Transverse colon (tissue), 4 donors: ENCODE measurements at regions not wholly inside any gene's neighbourhood (a gene's known extent, or its start where the extent isn't known, plus 50 kb on each side); places are given as distances from the start of the nearest gene placed in this dataset.

Experiments used
- DNase-seq: peaks from one replicate; pipeline ENCODE4 v3.0.0-alpha.2; 2019
- H3K27ac ChIP-seq, 4 donors: fragments of 200-600 bp; sonication (generic); 2 replicates each; pipeline ENCODE4 v1.5.1; 2016 to 2018; ENCODE audit warnings: inconsistent platforms in 4 of 4
- H3K27me3 ChIP-seq: fragments of 200-600 bp; sonication (generic); 2 replicates; pipeline ENCODE4 v1.5.1; 2017; ENCODE audit warnings: inconsistent platforms
- H3K36me3 ChIP-seq, 4 donors: fragments of 200-600 bp; sonication (generic); 2 replicates each; pipeline ENCODE4 v1.5.1; 2017 to 2019; ENCODE audit warnings: inconsistent platforms in 4 of 4
- H3K4me1 ChIP-seq, 4 donors: fragments of 200-600 bp; sonication (generic); 2 replicates each; pipeline ENCODE4 v1.5.1; 2017 to 2020; ENCODE audit warnings: inconsistent platforms in 4 of 4
- H3K4me3 ChIP-seq, 4 donors: fragments of 200-600 bp; sonication (generic); 1 replicate in 1 of 4; 2 replicates in 3 of 4; pipeline versions ENCODE4 v1.5.1 to v1.6.1; 2017 to 2019; ENCODE audit warnings: inconsistent platforms in 4 of 4
- H3K9me3 ChIP-seq, 2 donors: fragments of 200-600 bp; sonication (generic); 2 replicates each; pipeline ENCODE4 v1.5.1; 2017 to 2019; ENCODE audit warnings: inconsistent platforms in 2 of 2
- CTCF ChIP-seq, 5 experiments: fragments of 200-600 bp in 3 of 5; fragments of 450-650 bp in 2 of 5; sonication (generic) in 3 of 5; IDR thresholded peaks; 1 replicate in 2 of 5; 2 replicates in 3 of 5; pipeline ENCODE4 v1.5.1; 2016 to 2017; ENCODE audit warnings: antibody characterized with exemption in 5 of 5, inconsistent platforms in 3 of 5, mild to moderate bottlenecking in 2 of 5, moderate library complexity in 1 of 5
- EP300 ChIP-seq: sonication (generic); formaldehyde crosslinking; IDR thresholded peaks from one replicate; pipeline ENCODE4 v1.6.1; 2017; ENCODE audit warnings: antibody characterized with exemption, low read depth
- POLR2A ChIP-seq: fragments of 450-650 bp; IDR thresholded peaks from one replicate; pipeline ENCODE4 v1.6.1; 2016; ENCODE audit warnings: antibody characterized with exemption, mild to moderate bottlenecking, moderate library complexity
- POLR2AphosphoS5 ChIP-seq, 3 donors: sonication (generic); formaldehyde crosslinking; IDR thresholded peaks; one replicate each; pipeline ENCODE4 v1.6.1; 2016; ENCODE audit warnings: antibody characterized with exemption in 3 of 3
- WGBS, 2 donors: methylation state at CpG; one replicate each; pipeline ENCODE4 v1.1.5; 2018; ENCODE audit warnings: low coverage in 1 of 2; 5-methylcytosine and 5-hydroxymethylcytosine counted together
- in situ Hi-C, 4 donors: fragments of 200-750 bp; cut with MboI; loops; one replicate each; pipeline versions ENCODE4 v1.15.0 to v1.15.1; 2017; ENCODE audit warnings: low sequenced_read_pairs in 3 of 4, low pct_ligation_motif_present in 1 of 4, low pct_unique_long_range_greater_than_20kb in 1 of 4
- intact Hi-C: fragments of 100-400 bp; cut with DNase I; formaldehyde crosslinking; loops from one replicate; pipeline ENCODE4 v1.15.1; 2023; ENCODE audit warnings: low total_unique reads

- H3K27ac ChIP-seq = no peak overlapping the region
- WGBS, 2 donors = 84% methylated on average over 5 of the region's 5 CpGs; no CpG with 5 or more reads in 1 of the 2 donors
- no peaks in the 10 kb centered on the region for H3K9me3 ChIP-seq
- no peak overlapping the region for H3K4me3 ChIP-seq
- no peaks in the 10 kb centered on the region for H3K36me3 ChIP-seq
- in situ Hi-C loops (no loop called here), intact Hi-C loops (no loop called here)
- H3K27me3 ChIP-seq = no peaks in the 10 kb centered on the region
- no peak for DNase-seq
- no peaks in the 10 kb centered on the region for H3K4me1 ChIP-seq
- TF ChIP-seq POLR2A = no peak
- TF ChIP-seq EP300 = no peak
- TF ChIP-seq CTCF (IDR thresholded peaks at IDR 0.05) = no peak
- TF ChIP-seq POLR2AphosphoS5 (IDR thresholded peaks at IDR 0.05) = no peak
These were observed 153.5 kb upstream of the PJA1 start for GRCh38 chrX:69318651-69319340.

GRCh38 chrX:69317721-69318120 is 152.5 kb upstream of the PJA1 start:
- no peak overlapping the region for H3K27ac ChIP-seq
- 24% methylated on average over 2 of the region's 2 CpGs; no CpG with 5 or more reads in 1 of the 2 donors for WGBS, 2 donors
- intact Hi-C loops (no loop called here), in situ Hi-C loops (no loop called here)
- H3K4me1 ChIP-seq = no peaks in the 10 kb centered on the region
- H3K9me3 ChIP-seq = no peaks in the 10 kb centered on the region
- H3K4me3 ChIP-seq = no peak overlapping the region
- no peaks in the 10 kb centered on the region for H3K27me3 ChIP-seq
- DNase-seq = no peak
- H3K36me3 ChIP-seq = no peaks in the 10 kb centered on the region
- no peak for TF ChIP-seq POLR2AphosphoS5 (IDR thresholded peaks at IDR 0.05)
- no peak for TF ChIP-seq EP300
- no peak for TF ChIP-seq CTCF (IDR thresholded peaks at IDR 0.05)
- TF ChIP-seq POLR2A = no peak

GRCh38 chrX:69314436-69315348 is 149.4 kb upstream of the PJA1 start:
- in situ Hi-C loops = no loop called here
- H3K27ac ChIP-seq = no peak overlapping the region
- H3K4me3 ChIP-seq = no peak overlapping the region
- DNase-seq = no peak
- no peaks in the 10 kb centered on the region for H3K27me3 ChIP-seq
- 52% methylated on average over 20 of the region's 20 CpGs; no CpG with 5 or more reads in 1 of the 2 donors for whole genome bisulfite sequencing, 2 donors
- no peaks in the 10 kb centered on the region for H3K36me3 ChIP-seq
- intact Hi-C loops = no loop called here
- no peaks in the 10 kb centered on the region for H3K4me1 ChIP-seq
- TF ChIP-seq EP300 = no peak
- no peak for TF ChIP-seq CTCF (IDR thresholded peaks at IDR 0.05)
- H3K9me3 ChIP-seq = no peaks in the 10 kb centered on the region

- TF ChIP-seq EP300 (no peak), POLR2AphosphoS5 (IDR thresholded peaks at IDR 0.05) (no peak), POLR2A (no peak), CTCF (IDR thresholded peaks at IDR 0.05) (no peak)
- H3K9me3 ChIP-seq = no peaks in the 10 kb centered on the region
- no peak overlapping the region for H3K4me3 ChIP-seq
- intact Hi-C loops (no loop called here), in situ Hi-C loops (no loop called here)
- no peak for DNase-seq
- no peaks in the 10 kb centered on the region for H3K27me3 ChIP-seq
- H3K36me3 ChIP-seq = no peaks in the 10 kb centered on the region
- 67% methylated on average over 6 of the region's 6 CpGs; no CpG with 5 or more reads in 1 of the 2 donors for WGBS, 2 donors
- H3K4me1 ChIP-seq = no peaks in the 10 kb centered on the region
- H3K27ac ChIP-seq = no peak overlapping the region
These were observed 148.5 kb upstream of the PJA1 start for GRCh38 chrX:69313617-69314290.
